ENCODE measurements at regions not wholly inside any gene's neighbourhood (a gene's known extent, or its start where the extent isn't known, plus 50 kb on each side); places are given as distances from the start of the nearest gene placed in this dataset.

- intact Hi-C loops (cut with DNase I): no loop called here
- Histone ChIP-seq H3K4me1 (no peaks in the 10 kb centered on the region), H3K9ac (ENCODE audit: low read depth in 2 of 2, low read length in 2 of 2) (no peak overlapping the region), H3K36me3 (no peaks in the 10 kb centered on the region), H3K4me3 (no peak overlapping the region), H3K9me3 (no peaks in the 10 kb centered on the region), H3K27ac (no peak overlapping the region), H3K27me3 (no peaks in the 10 kb centered on the region)
- no peak for DNase-seq
- no peak for TF ChIP-seq CTCF (IDR thresholded peaks at IDR 0.05)
Measured at GRCh38 chr11:112856591-112856990, 104.6 kb upstream of the NCAM1 start.

GRCh38 chr11:112858289-112859023, 102.8 kb upstream of the NCAM1 start:
- DNase-seq: no peak
- Histone ChIP-seq H3K27me3 (no peaks in the 10 kb centered on the region), H3K4me1 (no peaks in the 10 kb centered on the region), H3K36me3 (no peaks in the 10 kb centered on the region), H3K27ac (no peak overlapping the region), H3K9me3 (no peaks in the 10 kb centered on the region), H3K9ac (ENCODE audit: low read depth in 2 of 2, low read length in 2 of 2) (no peak overlapping the region), H3K4me3 (no peak overlapping the region)
- TF ChIP-seq CTCF (IDR thresholded peaks at IDR 0.05): no peak
- intact Hi-C loops (cut with DNase I): no loop called here

GRCh38 chr11:112859787-112860186, 101.4 kb upstream of the NCAM1 start:
- Histone ChIP-seq H3K27me3 (no peaks in the 10 kb centered on the region), H3K4me3 (no peak overlapping the region), H3K4me1 (no peaks in the 10 kb centered on the region), H3K36me3 (no peaks in the 10 kb centered on the region), H3K27ac (no peak overlapping the region), H3K9ac (ENCODE audit: low read depth in 2 of 2, low read length in 2 of 2) (no peak overlapping the region), H3K9me3 (no peaks in the 10 kb centered on the region)
- no peak for DNase-seq
- intact Hi-C loops (cut with DNase I): no loop called here
- no peak for TF ChIP-seq CTCF (IDR thresholded peaks at IDR 0.05)

GRCh38 chr11:112861356-112861755, 99.9 kb upstream of the NCAM1 start:
- Histone ChIP-seq H3K4me3 (no peak overlapping the region), H3K27me3 (no peaks in the 10 kb centered on the region), H3K27ac (no peak overlapping the region), H3K9me3 (no peaks in the 10 kb centered on the region), H3K36me3 (no peaks in the 10 kb centered on the region), H3K4me1 (no peaks in the 10 kb centered on the region), H3K9ac (ENCODE audit: low read depth in 2 of 2, low read length in 2 of 2) (no peak overlapping the region)
- intact Hi-C loops (cut with DNase I): no loop called here
- TF ChIP-seq CTCF (IDR thresholded peaks at IDR 0.05): no peak
- DNase-seq: no peak

GRCh38 chr11:112863305-112863704, 97.9 kb upstream of the NCAM1 start:
- Histone ChIP-seq H3K27ac (no peak overlapping the region), H3K9ac (ENCODE audit: low read depth in 2 of 2, low read length in 2 of 2) (no peak overlapping the region), H3K27me3 (no peaks in the 10 kb centered on the region), H3K9me3 (no peaks in the 10 kb centered on the region), H3K4me3 (no peak overlapping the region), H3K36me3 (no peaks in the 10 kb centered on the region), H3K4me1 (no peaks in the 10 kb centered on the region)
- TF ChIP-seq CTCF (IDR thresholded peaks at IDR 0.05): no peak
- intact Hi-C loops (cut with DNase I): no loop called here
- DNase-seq: no peak

Data from colonic mucosa (tissue), 4 donors.